Neural cell (in vitro differentiated cells): ENCODE measurements at regions not wholly inside any gene's neighbourhood (a gene's known extent, or its start where the extent isn't known, plus 50 kb on each side); places are given as distances from the start of the nearest gene placed in this dataset.

Experiments used
- H2AFZ ChIP-seq: fragments of 200-600, 300-800 bp; sonication (generic), shearing (Covaris generic); 2 replicates; pipeline ENCODE4 v1.6.0; 2014; ENCODE audit warnings: low read depth, mild to moderate bottlenecking, antibody characterized with exemption, low read length, moderate library complexity
- H3F3A ChIP-seq: fragments of 200-600 bp; shearing (Covaris generic); 2 replicates; pipeline ENCODE4 v1.6.1; 2016; ENCODE audit warnings: mild to moderate bottlenecking, moderate library complexity, mixed read lengths, antibody characterized with exemption, low read length; ENCODE audit not compliant: insufficient read depth, poor library complexity, severe bottlenecking
- H3K27ac ChIP-seq: fragments of 200-600, 300-800 bp; sonication (generic), shearing (Covaris generic); 2 replicates; pipeline ENCODE4 v1.5.1; 2014; ENCODE audit warnings: mild to moderate bottlenecking, low read length, moderate library complexity
- H3K27me3 ChIP-seq: fragments of 300-800, 200-600 bp; sonication (generic), shearing (Covaris generic); 2 replicates; pipeline ENCODE4 v1.6.0; 2014; ENCODE audit warnings: mild to moderate bottlenecking, low read depth, low read length, moderate library complexity; ENCODE audit not compliant: insufficient read depth
- H3K36me3 ChIP-seq: fragments of 300-800, 200-600 bp; sonication (generic), shearing (Covaris generic); 2 replicates; pipeline ENCODE4 v1.5.1; 2014; ENCODE audit warnings: mild to moderate bottlenecking, antibody characterized with exemption, low read length, moderate library complexity; ENCODE audit not compliant: insufficient read depth
- H3K4me2 ChIP-seq: fragments of 300-800, 200-600 bp; sonication (generic), shearing (Covaris generic); 2 replicates; pipeline ENCODE4 v1.6.0; 2014; ENCODE audit warnings: mild to moderate bottlenecking, low read length
- H3K4me3 ChIP-seq: fragments of 300-800, 200-600 bp; sonication (generic), shearing (Covaris generic); 2 replicates; pipeline ENCODE4 v1.5.1; 2014; ENCODE audit warnings: mild to moderate bottlenecking, low read length, moderate library complexity
- H3K79me2 ChIP-seq: fragments of 200-600 bp; shearing (Covaris generic); replicated peaks from 2 replicates; pipeline ENCODE4 v1.6.0; 2014; ENCODE audit warnings: mild to moderate bottlenecking, low read length, moderate library complexity; ENCODE audit not compliant: insufficient read depth
- H3K9ac ChIP-seq: fragments of 300-800, 200-600 bp; sonication (generic), shearing (Covaris generic); 2 replicates; pipeline ENCODE4 v1.6.1; 2016; ENCODE audit warnings: mild to moderate bottlenecking, low read length, mixed read lengths
- H3K9me2 ChIP-seq: fragments of 200-600 bp; shearing (Covaris generic); 2 replicates; pipeline ENCODE4 v1.6.1; 2016; ENCODE audit warnings: mild to moderate bottlenecking, low read length, mixed read lengths; ENCODE audit not compliant: insufficient read depth
- H3K9me3 ChIP-seq: fragments of 200-600, 300-800 bp; sonication (generic), shearing (Covaris generic); 2 replicates; pipeline ENCODE4 v1.6.1; 2016; ENCODE audit warnings: mild to moderate bottlenecking, mixed run types, low read length, moderate library complexity, mixed read lengths
- H4K20me1 ChIP-seq: fragments of 200-600 bp; shearing (Covaris generic); 2 replicates; pipeline ENCODE4 v1.6.1; 2016; ENCODE audit warnings: mild to moderate bottlenecking, mixed run types; ENCODE audit not compliant: insufficient read depth
- EP300 ChIP-seq: fragments of 450-650 bp; conservative IDR thresholded peaks from 2 replicates; pipeline ENCODE4 v1.6.1; 2014; ENCODE audit warnings: antibody characterized with exemption, mild to moderate bottlenecking, moderate library complexity; ENCODE audit not compliant: poor library complexity, severe bottlenecking
- EZH2 ChIP-seq: fragments of 200-600, 300-800 bp; shearing (Covaris generic), sonication (generic); IDR thresholded peaks from 2 replicates; pipeline ENCODE4 v1.6.1; 2014; ENCODE audit warnings: antibody characterized with exemption, low read length, borderline replicate concordance, mild to moderate bottlenecking; ENCODE audit not compliant: insufficient read depth, poor library complexity, severe bottlenecking
- MXI1 ChIP-seq: fragments of 450-650 bp; conservative IDR thresholded peaks from 2 replicates; pipeline ENCODE4 v1.6.1; 2014; ENCODE audit warnings: antibody characterized with exemption, mild to moderate bottlenecking; ENCODE audit not compliant: poor library complexity, severe bottlenecking
- POLR2AphosphoS5 ChIP-seq: IDR thresholded peaks from 2 replicates; pipeline ENCODE4 v1.6.1; 2012
- RAD21 ChIP-seq: fragments of 450-650 bp; conservative IDR thresholded peaks from 2 replicates; pipeline ENCODE4 v1.6.1; 2014; ENCODE audit warnings: antibody characterized with exemption, mild to moderate bottlenecking, moderate library complexity
- SMC3 ChIP-seq: fragments of 450-650 bp; conservative IDR thresholded peaks from 2 replicates; pipeline ENCODE4 v1.6.1; 2014; ENCODE audit warnings: antibody characterized with exemption, mild to moderate bottlenecking, moderate library complexity; ENCODE audit not compliant: poor library complexity
- TAF1 ChIP-seq: IDR thresholded peaks from 2 replicates; pipeline ENCODE4 v1.6.1; 2012; ENCODE audit warnings: low read depth
- TF ChIP-seq, protein P1 (sequence below): IDR thresholded peaks from 2 replicates; pipeline ENCODE4 v1.6.1; 2012; ENCODE audit warnings: borderline replicate concordance
- TF ChIP-seq, protein P2 (sequence below): fragments of 450-650 bp; IDR thresholded peaks from 2 replicates; pipeline ENCODE4 v1.5.1; 2014; ENCODE audit warnings: antibody characterized with exemption, mild to moderate bottlenecking, moderate library complexity; ENCODE audit not compliant: poor library complexity, severe bottlenecking

GRCh38 chr3:72375237-72376076 is 472.8 kb downstream of the SHQ1 start:
- Histone ChIP-seq H3K9ac (no peak overlapping the region), H3K27ac (no peak overlapping the region), H3K36me3 (no peaks in the 10 kb centered on the region), H2AFZ (no peak overlapping the region), H3K9me2 (no peaks in the 10 kb centered on the region), H3K79me2 (peaks cover under 1% of the 10 kb centered on the region), H3K27me3 (no peaks in the 10 kb centered on the region), H3F3A (peaks cover 4% of the 10 kb centered on the region), H3K9me3 (no peaks in the 10 kb centered on the region), H3K4me2 (no peak overlapping the region), H3K4me3 (no peak overlapping the region), H4K20me1 (no peaks in the 10 kb centered on the region)
- TF ChIP-seq MXI1 (no peak), EP300 (no peak), RAD21 (no peak), POLR2AphosphoS5 (no peak), SMC3 (no peak), TAF1 (no peak), EZH2 (no peak)
- TF ChIP-seq, protein P1, sequence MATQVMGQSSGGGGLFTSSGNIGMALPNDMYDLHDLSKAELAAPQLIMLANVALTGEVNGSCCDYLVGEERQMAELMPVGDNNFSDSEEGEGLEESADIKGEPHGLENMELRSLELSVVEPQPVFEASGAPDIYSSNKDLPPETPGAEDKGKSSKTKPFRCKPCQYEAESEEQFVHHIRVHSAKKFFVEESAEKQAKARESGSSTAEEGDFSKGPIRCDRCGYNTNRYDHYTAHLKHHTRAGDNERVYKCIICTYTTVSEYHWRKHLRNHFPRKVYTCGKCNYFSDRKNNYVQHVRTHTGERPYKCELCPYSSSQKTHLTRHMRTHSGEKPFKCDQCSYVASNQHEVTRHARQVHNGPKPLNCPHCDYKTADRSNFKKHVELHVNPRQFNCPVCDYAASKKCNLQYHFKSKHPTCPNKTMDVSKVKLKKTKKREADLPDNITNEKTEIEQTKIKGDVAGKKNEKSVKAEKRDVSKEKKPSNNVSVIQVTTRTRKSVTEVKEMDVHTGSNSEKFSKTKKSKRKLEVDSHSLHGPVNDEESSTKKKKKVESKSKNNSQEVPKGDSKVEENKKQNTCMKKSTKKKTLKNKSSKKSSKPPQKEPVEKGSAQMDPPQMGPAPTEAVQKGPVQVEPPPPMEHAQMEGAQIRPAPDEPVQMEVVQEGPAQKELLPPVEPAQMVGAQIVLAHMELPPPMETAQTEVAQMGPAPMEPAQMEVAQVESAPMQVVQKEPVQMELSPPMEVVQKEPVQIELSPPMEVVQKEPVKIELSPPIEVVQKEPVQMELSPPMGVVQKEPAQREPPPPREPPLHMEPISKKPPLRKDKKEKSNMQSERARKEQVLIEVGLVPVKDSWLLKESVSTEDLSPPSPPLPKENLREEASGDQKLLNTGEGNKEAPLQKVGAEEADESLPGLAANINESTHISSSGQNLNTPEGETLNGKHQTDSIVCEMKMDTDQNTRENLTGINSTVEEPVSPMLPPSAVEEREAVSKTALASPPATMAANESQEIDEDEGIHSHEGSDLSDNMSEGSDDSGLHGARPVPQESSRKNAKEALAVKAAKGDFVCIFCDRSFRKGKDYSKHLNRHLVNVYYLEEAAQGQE: no peak
- TF ChIP-seq, protein P2, sequence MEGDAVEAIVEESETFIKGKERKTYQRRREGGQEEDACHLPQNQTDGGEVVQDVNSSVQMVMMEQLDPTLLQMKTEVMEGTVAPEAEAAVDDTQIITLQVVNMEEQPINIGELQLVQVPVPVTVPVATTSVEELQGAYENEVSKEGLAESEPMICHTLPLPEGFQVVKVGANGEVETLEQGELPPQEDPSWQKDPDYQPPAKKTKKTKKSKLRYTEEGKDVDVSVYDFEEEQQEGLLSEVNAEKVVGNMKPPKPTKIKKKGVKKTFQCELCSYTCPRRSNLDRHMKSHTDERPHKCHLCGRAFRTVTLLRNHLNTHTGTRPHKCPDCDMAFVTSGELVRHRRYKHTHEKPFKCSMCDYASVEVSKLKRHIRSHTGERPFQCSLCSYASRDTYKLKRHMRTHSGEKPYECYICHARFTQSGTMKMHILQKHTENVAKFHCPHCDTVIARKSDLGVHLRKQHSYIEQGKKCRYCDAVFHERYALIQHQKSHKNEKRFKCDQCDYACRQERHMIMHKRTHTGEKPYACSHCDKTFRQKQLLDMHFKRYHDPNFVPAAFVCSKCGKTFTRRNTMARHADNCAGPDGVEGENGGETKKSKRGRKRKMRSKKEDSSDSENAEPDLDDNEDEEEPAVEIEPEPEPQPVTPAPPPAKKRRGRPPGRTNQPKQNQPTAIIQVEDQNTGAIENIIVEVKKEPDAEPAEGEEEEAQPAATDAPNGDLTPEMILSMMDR: no peak

- Histone ChIP-seq H3K36me3 (no peaks in the 10 kb centered on the region), H3K9me2 (no peaks in the 10 kb centered on the region), H3K27me3 (no peaks in the 10 kb centered on the region)
These were observed 475.1 kb downstream of the SHQ1 start for GRCh38 chr3:72373139-72373538.

More at GRCh38 chr3:72373139-72373538, 475.1 kb downstream of the SHQ1 start:
- Histone ChIP-seq H3K9ac (no peak overlapping the region), H3K4me2 (no peak overlapping the region), H3F3A (no peaks in the 10 kb centered on the region), H3K4me3 (no peak overlapping the region), H4K20me1 (no peaks in the 10 kb centered on the region), H3K9me3 (no peaks in the 10 kb centered on the region), H3K79me2 (no peaks in the 10 kb centered on the region), H2AFZ (no peak overlapping the region), H3K27ac (no peak overlapping the region)
- TF ChIP-seq, protein P2: no peak
- no peak for TF ChIP-seq MXI1
- TF ChIP-seq EZH2: no peak
- TF ChIP-seq, protein P1: no peak
- no peak for TF ChIP-seq EP300
- TF ChIP-seq TAF1: no peak
- TF ChIP-seq SMC3: no peak
- no peak for TF ChIP-seq POLR2AphosphoS5
- TF ChIP-seq RAD21: no peak
